Uterus (tissue), 3 donors: ENCODE measurements at regions not wholly inside any gene's neighbourhood (a gene's known extent, or its start where the extent isn't known, plus 50 kb on each side); places are given as distances from the start of the nearest gene placed in this dataset.

Experiments used
- DNase-seq, 2 donors: peaks; one replicate each; pipeline ENCODE4 v3.0.0-alpha.2; 2019 to 2020
- H3K27ac ChIP-seq, 2 donors: fragments of 200-600 bp; sonication (generic); 1 replicate in 1 of 2; 2 replicates in 1 of 2; pipeline ENCODE4 v1.5.1; 2016 to 2018
- H3K27me3 ChIP-seq, 2 donors: fragments of 200-600 bp; sonication (generic); one replicate each; pipeline ENCODE4 v1.5.1; 2018 to 2019; ENCODE audit warnings: control low read depth in 1 of 2
- H3K36me3 ChIP-seq, 2 donors: fragments of 200-600 bp; sonication (generic); one replicate each; pipeline ENCODE4 v1.5.1; 2019; ENCODE audit warnings: control low read depth in 1 of 2
- H3K4me1 ChIP-seq, 2 donors: fragments of 200-600 bp; sonication (generic); one replicate each; pipeline ENCODE4 v1.5.1; 2018 to 2019; ENCODE audit warnings: control low read depth in 1 of 2
- H3K4me3 ChIP-seq, 2 donors: fragments of 200-600 bp; sonication (generic); 1 replicate in 1 of 2; 2 replicates in 1 of 2; pipeline ENCODE4 v1.5.1; 2018 to 2019; ENCODE audit warnings: mild to moderate bottlenecking in 1 of 2
- H3K9me3 ChIP-seq, 2 donors: fragments of 200-600 bp; sonication (generic); one replicate each; pipeline ENCODE4 v1.5.1; 2019; ENCODE audit warnings: control low read depth in 1 of 2
- POLR2A ChIP-seq, 2 donors: fragments of 450-650 bp; IDR thresholded peaks; one replicate each; pipeline ENCODE4 v1.6.1; 2016; ENCODE audit warnings: antibody characterized with exemption in 2 of 2, mild to moderate bottlenecking in 1 of 2, moderate library complexity in 1 of 2
- intact Hi-C: fragments of 100-400 bp; cut with DNase I; formaldehyde crosslinking; loops from one replicate; pipeline ENCODE4 v1.15.1; 2023; ENCODE audit warnings: low total_unique reads
- TF ChIP-seq, protein P1 (sequence below), 4 experiments: fragments of 200-600 bp in 2 of 4; fragments of 450-650 bp in 2 of 4; sonication (generic) in 2 of 4; IDR thresholded peaks; one replicate each; pipeline ENCODE4 v1.5.1; 2016 to 2019; ENCODE audit warnings: antibody characterized with exemption in 4 of 4, mild to moderate bottlenecking in 2 of 4, moderate library complexity in 1 of 4
- donor health status: DM: yes; HTN: yes; CAD: no.

DNA sequence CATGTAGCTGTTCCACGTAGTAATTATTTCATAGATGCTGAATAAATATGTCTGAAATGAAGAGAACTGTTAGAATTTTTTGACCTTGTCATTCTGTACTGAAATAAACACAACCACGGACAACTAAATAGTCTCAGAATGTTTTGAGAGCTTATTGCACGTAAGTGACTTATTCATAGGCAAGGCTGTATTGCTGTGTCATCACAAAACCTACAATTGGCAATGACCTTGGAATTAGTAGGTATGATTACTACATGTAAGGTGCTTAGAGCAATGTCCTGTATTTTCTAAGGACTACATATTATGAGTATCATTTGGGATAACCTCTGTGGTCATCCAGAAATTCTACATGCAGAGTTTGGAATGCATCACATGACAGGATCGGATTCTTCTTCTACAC, 237.2 kb upstream of the PUDP start:
- no peak for TF ChIP-seq POLR2A (IDR thresholded peaks at IDR 0.05)
- TF ChIP-seq, protein P1, sequence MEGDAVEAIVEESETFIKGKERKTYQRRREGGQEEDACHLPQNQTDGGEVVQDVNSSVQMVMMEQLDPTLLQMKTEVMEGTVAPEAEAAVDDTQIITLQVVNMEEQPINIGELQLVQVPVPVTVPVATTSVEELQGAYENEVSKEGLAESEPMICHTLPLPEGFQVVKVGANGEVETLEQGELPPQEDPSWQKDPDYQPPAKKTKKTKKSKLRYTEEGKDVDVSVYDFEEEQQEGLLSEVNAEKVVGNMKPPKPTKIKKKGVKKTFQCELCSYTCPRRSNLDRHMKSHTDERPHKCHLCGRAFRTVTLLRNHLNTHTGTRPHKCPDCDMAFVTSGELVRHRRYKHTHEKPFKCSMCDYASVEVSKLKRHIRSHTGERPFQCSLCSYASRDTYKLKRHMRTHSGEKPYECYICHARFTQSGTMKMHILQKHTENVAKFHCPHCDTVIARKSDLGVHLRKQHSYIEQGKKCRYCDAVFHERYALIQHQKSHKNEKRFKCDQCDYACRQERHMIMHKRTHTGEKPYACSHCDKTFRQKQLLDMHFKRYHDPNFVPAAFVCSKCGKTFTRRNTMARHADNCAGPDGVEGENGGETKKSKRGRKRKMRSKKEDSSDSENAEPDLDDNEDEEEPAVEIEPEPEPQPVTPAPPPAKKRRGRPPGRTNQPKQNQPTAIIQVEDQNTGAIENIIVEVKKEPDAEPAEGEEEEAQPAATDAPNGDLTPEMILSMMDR (IDR thresholded peaks at IDR 0.05) = no peak
- Histone ChIP-seq H3K36me3 (no peaks in the 10 kb centered on the region), H3K4me1 (no peaks in the 10 kb centered on the region), H3K27ac (no peak overlapping the region), H3K27me3 (no peaks in the 10 kb centered on the region), H3K4me3 (no peak overlapping the region), H3K9me3 (no peaks in the 10 kb centered on the region)
- no peak for DNase-seq
- intact Hi-C loops = no loop called here

DNA sequence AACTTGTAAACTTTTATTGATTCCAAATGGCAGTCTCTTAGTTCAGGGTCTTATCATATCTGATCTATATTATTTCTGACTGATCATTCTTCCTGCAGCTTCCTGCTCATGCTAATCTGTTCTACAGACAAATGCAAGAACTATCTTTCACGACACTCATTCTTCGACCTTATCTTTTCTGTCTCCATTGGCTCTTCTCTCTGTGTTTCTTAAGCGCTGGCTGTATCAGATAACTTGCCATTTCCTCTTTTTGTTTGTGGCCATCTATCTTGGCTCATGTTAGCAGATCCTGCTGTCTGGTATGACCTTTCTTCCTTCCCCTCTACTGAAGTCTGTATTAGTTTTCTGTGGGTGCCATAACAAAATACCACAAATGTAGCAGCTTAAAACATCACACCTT, 230.5 kb upstream of the PUDP start:
- no peaks in the 10 kb centered on the region for H3K36me3 ChIP-seq
- H3K27ac ChIP-seq = no peak overlapping the region
- no peaks in the 10 kb centered on the region for H3K9me3 ChIP-seq
- H3K4me1 ChIP-seq = no peaks in the 10 kb centered on the region
- TF ChIP-seq POLR2A (IDR thresholded peaks at IDR 0.05) = no peak
- TF ChIP-seq, protein P1 (IDR thresholded peaks at IDR 0.05) = no peak
- H3K27me3 ChIP-seq = no peaks in the 10 kb centered on the region
- intact Hi-C loops = no loop called here
- DNase-seq = no peak
- no peak overlapping the region for H3K4me3 ChIP-seq

DNA sequence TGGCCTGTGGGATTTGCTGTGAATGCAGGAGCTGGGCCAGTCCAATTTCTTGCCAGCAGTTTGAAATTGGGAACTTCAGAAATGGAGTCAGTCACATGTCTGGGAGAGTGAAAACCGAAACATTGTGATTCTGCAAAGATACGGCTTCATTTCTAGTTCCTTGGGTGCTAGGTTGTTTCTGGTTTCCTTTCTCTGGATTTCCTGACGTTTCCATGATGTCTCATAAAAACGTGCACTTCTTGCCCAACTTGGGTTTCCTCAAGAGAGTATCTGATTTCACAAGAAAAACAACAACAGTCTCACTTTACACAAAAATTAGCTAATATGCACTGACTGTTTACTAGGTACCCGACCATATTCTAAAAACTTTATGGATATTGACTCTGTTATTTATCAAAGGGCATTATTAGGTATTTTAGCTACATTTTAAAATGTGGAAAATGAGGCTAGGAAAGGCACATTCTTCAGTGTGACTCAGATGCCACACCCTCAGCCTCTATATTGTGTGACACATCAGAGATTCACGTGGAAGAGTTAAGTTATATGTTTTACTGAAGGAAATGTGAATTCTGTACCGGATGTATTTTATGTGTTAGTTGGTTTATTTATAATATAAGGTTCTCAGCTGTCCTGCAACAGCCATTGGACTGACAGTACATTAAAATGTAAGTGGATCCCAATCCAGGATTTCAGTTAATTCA, 225.0 kb upstream of the PUDP start:
- Histone ChIP-seq H3K9me3 (no peaks in the 10 kb centered on the region), H3K4me3 (no peak overlapping the region), H3K4me1 (no peaks in the 10 kb centered on the region), H3K36me3 (no peaks in the 10 kb centered on the region), H3K27me3 (no peaks in the 10 kb centered on the region), H3K27ac (no peak overlapping the region)
- no peak for DNase-seq
- intact Hi-C loops = no loop called here
- no peak for TF ChIP-seq POLR2A (IDR thresholded peaks at IDR 0.05)
- TF ChIP-seq, protein P1 (IDR thresholded peaks at IDR 0.05) = no peak

DNA sequence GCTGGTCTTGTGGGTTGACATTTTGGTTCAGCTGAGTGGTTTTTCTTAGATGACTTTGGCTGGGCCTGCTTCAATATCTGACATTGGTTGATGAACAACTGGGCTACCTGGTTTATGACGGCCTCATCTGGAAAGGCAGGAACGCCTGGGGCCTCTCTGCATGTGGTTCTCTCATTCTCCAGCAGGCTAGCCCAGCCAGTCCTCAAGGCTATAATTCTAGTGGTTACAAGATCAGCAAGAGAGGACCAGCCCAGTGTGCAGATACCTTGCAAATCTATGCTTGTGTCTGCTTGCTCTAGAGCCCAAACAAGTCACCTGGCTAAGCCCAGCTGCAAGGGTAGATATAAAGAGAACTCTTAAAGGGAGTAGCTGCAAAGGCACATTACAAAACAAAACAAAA, 214.2 kb upstream of the PUDP start:
- intact Hi-C loops = no loop called here
- no peak overlapping the region for H3K4me3 ChIP-seq
- H3K27me3 ChIP-seq = no peaks in the 10 kb centered on the region
- no peaks in the 10 kb centered on the region for H3K9me3 ChIP-seq
- no peak for DNase-seq
- TF ChIP-seq, protein P1 (IDR thresholded peaks at IDR 0.05) = no peak
- no peak for TF ChIP-seq POLR2A (IDR thresholded peaks at IDR 0.05)
- H3K27ac ChIP-seq = no peak overlapping the region
- H3K36me3 ChIP-seq = no peaks in the 10 kb centered on the region
- no peaks in the 10 kb centered on the region for H3K4me1 ChIP-seq

DNA sequence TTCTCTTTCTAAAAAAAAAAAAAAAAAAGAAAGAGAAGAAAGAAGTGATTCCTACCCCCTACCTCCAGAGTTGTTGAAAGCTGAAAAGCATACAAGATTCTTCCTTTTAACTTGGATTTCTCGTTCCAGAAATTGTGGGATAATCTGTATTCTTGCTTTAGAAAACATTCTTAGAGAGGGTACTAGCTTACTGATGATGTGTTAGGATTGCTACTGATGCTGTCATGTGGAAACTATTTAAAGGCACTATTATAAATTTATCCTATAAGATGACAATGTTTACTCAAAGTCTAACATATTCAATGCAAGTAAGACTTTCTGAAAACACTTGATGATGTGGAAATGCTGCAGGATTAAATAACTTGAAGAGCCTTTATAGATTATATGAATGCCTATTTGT, 204.0 kb upstream of the PUDP start:
- TF ChIP-seq POLR2A (IDR thresholded peaks at IDR 0.05) = no peak
- TF ChIP-seq, protein P1 (IDR thresholded peaks at IDR 0.05) = no peak
- intact Hi-C loops = no loop called here
- H3K36me3 ChIP-seq = no peaks in the 10 kb centered on the region
- H3K27me3 ChIP-seq = no peaks in the 10 kb centered on the region
- H3K4me3 ChIP-seq = no peak overlapping the region
- DNase-seq = no peak
- H3K9me3 ChIP-seq = no peaks in the 10 kb centered on the region
- no peak overlapping the region for H3K27ac ChIP-seq
- no peaks in the 10 kb centered on the region for H3K4me1 ChIP-seq
